ENCODE measurements at regions not wholly inside any gene's neighbourhood (a gene's known extent, or its start where the extent isn't known, plus 50 kb on each side); places are given as distances from the start of the nearest gene placed in this dataset.

- peaks cover 9% of the 10 kb centered on the region for H3K4me1 ChIP-seq (ENCODE audit: control insufficient read depth, insufficient read depth, low read length)
- H3K9me3 ChIP-seq (replicated peaks; ENCODE audit: control insufficient read depth, low read depth, low read length): no peaks in the 10 kb centered on the region
- no peak overlapping the region for H3K4me3 ChIP-seq (ENCODE audit: low read length)
- peak; percentile 54 for DNase-seq
- no peaks in the 10 kb centered on the region for H3K36me3 ChIP-seq (ENCODE audit: control insufficient read depth, insufficient read depth, low read length)
- WGBS (ENCODE audit: insufficient coverage): 35% methylated on average over 4 of the region's 10 CpGs
- H3K27ac ChIP-seq (ENCODE audit: low read length): peak overlapping the region; percentile 32
- no peaks in the 10 kb centered on the region for H3K27me3 ChIP-seq (ENCODE audit: control insufficient read depth, insufficient read depth, low read length)
Measured at GRCh38 chr20:53872561-53873229, 197.7 kb downstream of the BCAS1 start.

- H3K27ac ChIP-seq (ENCODE audit: low read length): peak overlapping the region; percentile 32
- peaks cover 9% of the 10 kb centered on the region for H3K4me1 ChIP-seq (ENCODE audit: control insufficient read depth, insufficient read depth, low read length)
- no peaks in the 10 kb centered on the region for H3K9me3 ChIP-seq (replicated peaks; ENCODE audit: control insufficient read depth, low read depth, low read length)
- no peak for DNase-seq
- H3K4me3 ChIP-seq (ENCODE audit: low read length): no peak overlapping the region
- WGBS (ENCODE audit: insufficient coverage): 60% methylated on average over 1 of the region's 2 CpGs
- H3K27me3 ChIP-seq (ENCODE audit: control insufficient read depth, insufficient read depth, low read length): no peaks in the 10 kb centered on the region
- H3K36me3 ChIP-seq (ENCODE audit: control insufficient read depth, insufficient read depth, low read length): no peaks in the 10 kb centered on the region
Measured at GRCh38 chr20:53872081-53872541, 198.3 kb downstream of the BCAS1 start.

GRCh38 chr20:53871541-53871940 is 198.9 kb downstream of the BCAS1 start:
- no peak for DNase-seq
- Histone ChIP-seq H3K27me3 (ENCODE audit: control insufficient read depth, insufficient read depth, low read length) (no peaks in the 10 kb centered on the region), H3K4me3 (ENCODE audit: low read length) (no peak overlapping the region), H3K27ac (ENCODE audit: low read length) (no peak overlapping the region), H3K4me1 (ENCODE audit: control insufficient read depth, insufficient read depth, low read length) (peaks cover 15% of the 10 kb centered on the region), H3K9me3 (replicated peaks; ENCODE audit: control insufficient read depth, low read depth, low read length) (no peaks in the 10 kb centered on the region), H3K36me3 (ENCODE audit: control insufficient read depth, insufficient read depth, low read length) (no peaks in the 10 kb centered on the region)
- 83% methylated on average over 2 of the region's 3 CpGs for WGBS (ENCODE audit: insufficient coverage)

- Histone ChIP-seq H3K4me1 (ENCODE audit: control insufficient read depth, insufficient read depth, low read length) (peaks cover 20% of the 10 kb centered on the region), H3K9me3 (replicated peaks; ENCODE audit: control insufficient read depth, low read depth, low read length) (no peaks in the 10 kb centered on the region), H3K36me3 (ENCODE audit: control insufficient read depth, insufficient read depth, low read length) (no peaks in the 10 kb centered on the region), H3K27me3 (ENCODE audit: control insufficient read depth, insufficient read depth, low read length) (no peaks in the 10 kb centered on the region), H3K27ac (ENCODE audit: low read length) (no peak overlapping the region), H3K4me3 (ENCODE audit: low read length) (no peak overlapping the region)
- DNase-seq: no peak
- WGBS (ENCODE audit: insufficient coverage): 80% methylated on average over 4 of the region's 9 CpGs
Measured at GRCh38 chr20:53870426-53871315, 199.7 kb downstream of the BCAS1 start.

- DNase-seq: peak; percentile 83
- Histone ChIP-seq H3K9me3 (replicated peaks; ENCODE audit: control insufficient read depth, low read depth, low read length) (no peaks in the 10 kb centered on the region), H3K27ac (ENCODE audit: low read length) (peak overlapping the region; percentile 47), H3K27me3 (ENCODE audit: control insufficient read depth, insufficient read depth, low read length) (no peaks in the 10 kb centered on the region), H3K4me3 (ENCODE audit: low read length) (no peak overlapping the region), H3K4me1 (ENCODE audit: control insufficient read depth, insufficient read depth, low read length) (peaks cover 22% of the 10 kb centered on the region), H3K36me3 (ENCODE audit: control insufficient read depth, insufficient read depth, low read length) (no peaks in the 10 kb centered on the region)
- WGBS (ENCODE audit: insufficient coverage): 60% methylated on average over 1 of the region's 8 CpGs
Measured at GRCh38 chr20:53869466-53870258, 200.7 kb downstream of the BCAS1 start.

- Histone ChIP-seq H3K4me1 (ENCODE audit: control insufficient read depth, insufficient read depth, low read length) (peaks cover 22% of the 10 kb centered on the region), H3K9me3 (replicated peaks; ENCODE audit: control insufficient read depth, low read depth, low read length) (no peaks in the 10 kb centered on the region), H3K4me3 (ENCODE audit: low read length) (no peak overlapping the region), H3K36me3 (ENCODE audit: control insufficient read depth, insufficient read depth, low read length) (no peaks in the 10 kb centered on the region), H3K27me3 (ENCODE audit: control insufficient read depth, insufficient read depth, low read length) (no peaks in the 10 kb centered on the region), H3K27ac (ENCODE audit: low read length) (peak overlapping the region; percentile 95)
- DNase-seq: no peak
- 83% methylated on average over 2 of the region's 6 CpGs for WGBS (ENCODE audit: insufficient coverage)
Measured at GRCh38 chr20:53867741-53868351, 202.5 kb downstream of the BCAS1 start.

GRCh38 chr20:53866794-53867740 is 203.3 kb downstream of the BCAS1 start:
- WGBS (ENCODE audit: insufficient coverage): 35% methylated on average over 2 of the region's 11 CpGs
- Histone ChIP-seq H3K27me3 (ENCODE audit: control insufficient read depth, insufficient read depth, low read length) (no peaks in the 10 kb centered on the region), H3K36me3 (ENCODE audit: control insufficient read depth, insufficient read depth, low read length) (no peaks in the 10 kb centered on the region), H3K4me3 (ENCODE audit: low read length) (no peak overlapping the region), H3K9me3 (replicated peaks; ENCODE audit: control insufficient read depth, low read depth, low read length) (no peaks in the 10 kb centered on the region), H3K27ac (ENCODE audit: low read length) (peak overlapping the region; percentile 95), H3K4me1 (ENCODE audit: control insufficient read depth, insufficient read depth, low read length) (peaks cover 18% of the 10 kb centered on the region)
- DNase-seq: peak; percentile 41

GRCh38 chr20:53865901-53866793 is 204.2 kb downstream of the BCAS1 start:
- Histone ChIP-seq H3K27ac (ENCODE audit: low read length) (peak overlapping the region; percentile 95), H3K4me3 (ENCODE audit: low read length) (peak overlapping the region; percentile 13), H3K36me3 (ENCODE audit: control insufficient read depth, insufficient read depth, low read length) (no peaks in the 10 kb centered on the region), H3K9me3 (replicated peaks; ENCODE audit: control insufficient read depth, low read depth, low read length) (no peaks in the 10 kb centered on the region), H3K27me3 (ENCODE audit: control insufficient read depth, insufficient read depth, low read length) (no peaks in the 10 kb centered on the region), H3K4me1 (ENCODE audit: control insufficient read depth, insufficient read depth, low read length) (peaks cover 18% of the 10 kb centered on the region)
- no CpG with 5 or more reads among the region's 7 CpGs for WGBS (ENCODE audit: insufficient coverage)
- DNase-seq: peak; percentile 94

All from muscle of leg (tissue), 3 donors.